Activated naive CD8-positive, alpha-beta T cell treated with anti-CD3 and anti-CD28 coated beads, Interleukin-2, amount 10 ng/mL, durations not matched to agents 7 days and 5 days (primary cell): ENCODE measurements at regions not wholly inside any gene's neighbourhood (a gene's known extent, or its start where the extent isn't known, plus 50 kb on each side); places are given as distances from the start of the nearest gene placed in this dataset.

ENCODE experiments used
- ATAC-seq: fragments of 150-1000 bp; cut with Tn5 transposase; one replicate; pipeline ENCODE4 v1.10.0; 2021; ENCODE audit warnings: low read depth, moderate library complexity
- POLR2A ChIA-PET: fragments of 350-600 bp; sonication (Branson Sonifier 250); formaldehyde crosslinking; loops from one replicate; lab custom pipeline; 2021; ENCODE audit warnings: antibody characterized with exemption; lab: Charles Lee
- DNase-seq: peaks from one replicate; pipeline ENCODE4 v3.0.0; 2021
- H3K27ac Mint-ChIP-seq: one replicate; pipeline ENCODE4 v1.8.0; 2022; ENCODE audit warnings: mild to moderate bottlenecking, mixed read lengths
- H3K27me3 Mint-ChIP-seq: one replicate; pipeline ENCODE4 v1.8.0; 2022; ENCODE audit warnings: mild to moderate bottlenecking, moderate library complexity, mixed read lengths
- H3K36me3 Mint-ChIP-seq: one replicate; pipeline ENCODE4 v1.8.0; 2021; ENCODE audit warnings: mild to moderate bottlenecking, mixed read lengths
- H3K4me1 Mint-ChIP-seq: one replicate; pipeline ENCODE4 v1.8.0; 2021; ENCODE audit warnings: mixed read lengths
- H3K4me3 Mint-ChIP-seq: one replicate; pipeline ENCODE4 v1.8.0; 2022; ENCODE audit warnings: mild to moderate bottlenecking, moderate library complexity, mixed read lengths
- H3K9me3 Mint-ChIP-seq: one replicate; pipeline ENCODE4 v1.8.0; 2021; ENCODE audit warnings: mixed read lengths

- Mint-ChIP-seq H3K4me1 (no peaks in the 10 kb centered on the region), H3K4me3 (no peak overlapping the region), H3K27me3 (no peaks in the 10 kb centered on the region), H3K36me3 (no peaks in the 10 kb centered on the region), H3K27ac (no peak overlapping the region), H3K9me3 (peaks cover 3% of the 10 kb centered on the region)
- no peak for ATAC-seq
- no peak for DNase-seq
- POLR2A ChIA-PET: no interaction called here
These were observed 197.2 kb upstream of the ANO3 start for GRCh38 chr11:26134481-26135355.

- H3K9me3 Mint-ChIP-seq: peaks cover 3% of the 10 kb centered on the region
- POLR2A ChIA-PET: no interaction called here
- no peak overlapping the region for H3K4me3 Mint-ChIP-seq
- no peak overlapping the region for H3K27ac Mint-ChIP-seq
- H3K36me3 Mint-ChIP-seq: no peaks in the 10 kb centered on the region
- ATAC-seq (no peak), DNase-seq (no peak)
- H3K4me1 Mint-ChIP-seq: no peaks in the 10 kb centered on the region
- no peaks in the 10 kb centered on the region for H3K27me3 Mint-ChIP-seq
These were observed 194.3 kb upstream of the ANO3 start for GRCh38 chr11:26137651-26138050.

GRCh38 chr11:26142891-26143290 is 189.0 kb upstream of the ANO3 start:
- no peaks in the 10 kb centered on the region for H3K4me1 Mint-ChIP-seq
- H3K27me3 Mint-ChIP-seq: no peaks in the 10 kb centered on the region
- DNase-seq: no peak
- POLR2A ChIA-PET: no interaction called here
- no peak overlapping the region for H3K27ac Mint-ChIP-seq
- no peak overlapping the region for H3K4me3 Mint-ChIP-seq
- H3K36me3 Mint-ChIP-seq: no peaks in the 10 kb centered on the region
- ATAC-seq: no peak
- no peaks in the 10 kb centered on the region for H3K9me3 Mint-ChIP-seq

- Mint-ChIP-seq H3K4me1 (no peaks in the 10 kb centered on the region), H3K27me3 (no peaks in the 10 kb centered on the region), H3K27ac (no peak overlapping the region), H3K9me3 (no peaks in the 10 kb centered on the region), H3K4me3 (no peak overlapping the region), H3K36me3 (no peaks in the 10 kb centered on the region)
- POLR2A ChIA-PET: no interaction called here
- ATAC-seq: no peak
- DNase-seq: no peak
These were observed 188.2 kb upstream of the ANO3 start for GRCh38 chr11:26143566-26144290.

DNA sequence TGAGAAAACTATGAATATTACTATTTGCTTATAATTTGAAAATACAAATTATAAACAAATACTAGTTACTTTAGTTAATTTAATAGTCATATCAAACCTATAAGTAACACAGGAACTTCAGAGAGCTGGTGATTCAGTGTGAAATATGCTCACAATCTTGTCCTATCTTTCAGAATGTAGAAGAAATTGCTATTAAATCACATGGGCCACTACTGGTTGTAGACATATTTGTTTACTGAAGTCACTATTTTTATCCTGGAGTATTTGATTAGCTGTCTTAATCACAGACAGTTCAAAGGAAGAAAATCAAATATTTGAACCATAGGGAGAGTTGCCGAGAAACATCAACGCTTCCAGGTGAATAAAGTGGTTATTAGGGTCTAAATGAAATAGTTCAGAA is 187.6 kb upstream of the ANO3 start:
- POLR2A ChIA-PET: no interaction called here
- Mint-ChIP-seq H3K36me3 (no peaks in the 10 kb centered on the region), H3K27ac (no peak overlapping the region), H3K4me3 (no peak overlapping the region), H3K4me1 (no peaks in the 10 kb centered on the region), H3K9me3 (no peaks in the 10 kb centered on the region), H3K27me3 (no peaks in the 10 kb centered on the region)
- DNase-seq (no peak), ATAC-seq (no peak)

DNA sequence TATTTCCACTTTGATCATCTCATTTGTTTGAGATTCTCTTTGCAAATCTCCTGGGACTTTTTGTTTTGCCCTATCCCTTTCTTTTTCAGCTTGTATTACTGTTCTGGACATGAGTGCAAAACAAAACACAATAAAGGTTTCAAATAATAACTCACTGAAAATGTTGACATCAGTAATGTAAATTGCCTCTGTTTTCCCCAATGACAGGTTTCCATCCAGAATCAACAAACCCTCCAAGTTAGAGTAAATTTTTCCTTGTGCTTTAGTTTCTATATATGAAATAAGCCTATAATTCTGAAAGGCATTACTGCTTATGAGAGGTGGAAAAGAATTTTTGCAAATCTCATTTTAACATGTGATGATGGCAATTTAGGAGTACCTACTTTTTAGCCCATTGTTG is 187.0 kb upstream of the ANO3 start:
- no peak for ATAC-seq
- DNase-seq: no peak
- Mint-ChIP-seq H3K27ac (no peak overlapping the region), H3K4me1 (no peaks in the 10 kb centered on the region), H3K27me3 (no peaks in the 10 kb centered on the region), H3K9me3 (no peaks in the 10 kb centered on the region), H3K4me3 (no peak overlapping the region), H3K36me3 (no peaks in the 10 kb centered on the region)
- POLR2A ChIA-PET: no interaction called here

DNA sequence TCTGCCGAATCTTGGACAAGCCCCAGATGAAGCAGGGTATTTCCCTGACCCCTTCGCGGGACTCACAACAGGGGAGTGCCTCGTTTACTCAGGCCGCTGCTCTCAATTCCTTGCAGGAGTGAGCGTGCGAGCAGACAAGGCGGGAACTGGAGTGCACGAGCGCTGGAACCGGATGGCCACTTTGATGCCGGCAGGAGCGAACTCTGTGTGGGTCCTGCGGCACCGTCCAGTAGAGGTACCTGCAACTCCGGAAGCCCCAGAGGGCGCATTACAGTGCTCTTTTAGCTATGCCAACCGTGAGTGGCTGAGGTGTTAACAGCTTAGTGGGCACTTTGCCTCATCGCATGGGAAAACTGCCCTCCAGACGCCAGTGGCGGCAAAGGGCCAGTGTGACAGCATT is 182.3 kb upstream of the ANO3 start:
- H3K27me3 Mint-ChIP-seq: no peaks in the 10 kb centered on the region
- H3K9me3 Mint-ChIP-seq: peaks cover 2% of the 10 kb centered on the region
- H3K4me3 Mint-ChIP-seq: no peak overlapping the region
- ATAC-seq: no peak
- DNase-seq: no peak
- H3K27ac Mint-ChIP-seq: no peak overlapping the region
- POLR2A ChIA-PET: no interaction called here
- no peaks in the 10 kb centered on the region for H3K4me1 Mint-ChIP-seq
- no peaks in the 10 kb centered on the region for H3K36me3 Mint-ChIP-seq

- ATAC-seq (no peak), DNase-seq (no peak)
- Mint-ChIP-seq H3K36me3 (no peaks in the 10 kb centered on the region), H3K4me1 (no peaks in the 10 kb centered on the region), H3K9me3 (peaks cover 2% of the 10 kb centered on the region), H3K27me3 (no peaks in the 10 kb centered on the region), H3K4me3 (no peak overlapping the region), H3K27ac (no peak overlapping the region)
- POLR2A ChIA-PET: no interaction called here
These were observed 181.9 kb upstream of the ANO3 start for GRCh38 chr11:26150031-26150430.

DNA sequence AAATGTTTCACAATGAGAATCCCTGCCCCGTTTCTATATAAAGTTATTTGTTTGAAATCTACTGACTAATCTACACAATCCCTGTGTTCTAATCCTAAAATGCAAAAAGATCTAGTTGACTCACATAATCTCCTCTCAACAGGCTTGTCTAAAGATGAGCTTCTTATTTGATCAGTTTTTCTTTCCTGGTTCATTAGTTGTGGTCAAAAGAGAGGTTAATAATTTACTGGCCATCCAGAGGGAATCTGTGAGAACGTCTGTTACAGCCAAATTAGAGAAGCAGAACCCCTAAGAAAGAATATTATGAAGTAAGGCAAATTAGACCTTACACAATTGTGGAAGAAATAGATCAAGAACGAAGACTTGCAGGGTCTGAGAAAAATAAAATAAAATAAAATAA is 173.7 kb upstream of the ANO3 start:
- Mint-ChIP-seq H3K4me3 (no peak overlapping the region), H3K9me3 (peaks cover 2% of the 10 kb centered on the region), H3K4me1 (no peaks in the 10 kb centered on the region), H3K36me3 (no peaks in the 10 kb centered on the region), H3K27ac (no peak overlapping the region), H3K27me3 (no peaks in the 10 kb centered on the region)
- no peak for DNase-seq
- POLR2A ChIA-PET: no interaction called here
- no peak for ATAC-seq

DNA sequence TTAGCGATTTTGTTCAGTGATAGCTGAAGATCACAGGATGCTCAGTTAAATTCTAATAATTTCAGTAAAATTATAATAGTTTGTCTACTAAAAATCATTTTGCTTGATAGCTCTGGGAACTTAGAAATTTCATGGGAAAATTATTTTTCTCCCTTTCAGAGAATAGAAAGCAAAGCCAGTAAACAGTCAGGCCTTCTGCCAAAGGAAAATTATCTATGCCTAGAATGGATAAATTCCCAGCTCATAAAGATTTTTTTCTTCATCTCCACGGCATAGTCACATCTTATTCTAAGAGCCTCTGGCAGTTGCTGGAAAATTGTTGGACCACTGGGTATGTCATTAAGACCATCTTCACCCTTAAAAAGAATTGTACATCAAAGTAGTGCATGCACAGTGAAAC is 169.6 kb upstream of the ANO3 start:
- ATAC-seq: no peak
- H3K9me3 Mint-ChIP-seq: peaks cover 3% of the 10 kb centered on the region
- no peak overlapping the region for H3K4me3 Mint-ChIP-seq
- no peak overlapping the region for H3K27ac Mint-ChIP-seq
- no peaks in the 10 kb centered on the region for H3K36me3 Mint-ChIP-seq
- no peak for DNase-seq
- H3K4me1 Mint-ChIP-seq: no peaks in the 10 kb centered on the region
- H3K27me3 Mint-ChIP-seq: no peaks in the 10 kb centered on the region
- POLR2A ChIA-PET: no interaction called here

- no peak overlapping the region for H3K27ac Mint-ChIP-seq
These were observed 145.5 kb upstream of the ANO3 start for GRCh38 chr11:26186389-26186788.

GRCh38 chr11:26187639-26188038 is 144.3 kb upstream of the ANO3 start:
- ATAC-seq (no peak), DNase-seq (no peak)
- H3K27ac Mint-ChIP-seq: no peak overlapping the region
- no peaks in the 10 kb centered on the region for H3K9me3 Mint-ChIP-seq
- H3K27me3 Mint-ChIP-seq: no peaks in the 10 kb centered on the region
- POLR2A ChIA-PET: no interaction called here
- H3K36me3 Mint-ChIP-seq: no peaks in the 10 kb centered on the region
- no peaks in the 10 kb centered on the region for H3K4me1 Mint-ChIP-seq
- no peak overlapping the region for H3K4me3 Mint-ChIP-seq

More at GRCh38 chr11:26186389-26186788, 145.5 kb upstream of the ANO3 start:
- Mint-ChIP-seq H3K36me3 (no peaks in the 10 kb centered on the region), H3K27me3 (no peaks in the 10 kb centered on the region), H3K4me3 (no peak overlapping the region), H3K4me1 (no peaks in the 10 kb centered on the region), H3K9me3 (no peaks in the 10 kb centered on the region)
- ATAC-seq: no peak
- POLR2A ChIA-PET: no interaction called here
- no peak for DNase-seq

DNA sequence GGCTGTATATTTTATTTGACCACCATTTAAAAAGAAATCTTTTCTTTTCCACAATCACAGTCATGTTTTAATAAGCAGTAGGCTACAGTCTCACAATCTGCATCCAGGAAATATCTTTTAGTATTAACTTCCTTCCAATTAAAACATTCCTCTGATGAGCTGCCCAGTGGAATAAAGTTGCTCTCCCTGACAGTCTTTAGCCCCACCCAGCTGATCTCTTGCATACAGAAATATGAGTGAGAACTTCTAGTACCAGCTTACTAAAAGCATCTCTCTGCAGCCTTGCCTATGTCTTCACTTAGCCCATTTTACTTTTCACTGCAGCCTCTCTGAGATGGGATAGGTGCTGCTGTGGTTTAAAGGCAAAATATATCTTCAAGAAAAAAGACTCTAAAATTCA is 143.4 kb upstream of the ANO3 start:
- no peaks in the 10 kb centered on the region for H3K36me3 Mint-ChIP-seq
- H3K9me3 Mint-ChIP-seq: no peaks in the 10 kb centered on the region
- DNase-seq: no peak
- no peaks in the 10 kb centered on the region for H3K27me3 Mint-ChIP-seq
- no peaks in the 10 kb centered on the region for H3K4me1 Mint-ChIP-seq
- no peak overlapping the region for H3K4me3 Mint-ChIP-seq
- POLR2A ChIA-PET: no interaction called here
- H3K27ac Mint-ChIP-seq: no peak overlapping the region
- ATAC-seq: no peak

- H3K4me3 Mint-ChIP-seq: no peak overlapping the region
- no peaks in the 10 kb centered on the region for H3K9me3 Mint-ChIP-seq
- DNase-seq: no peak
- H3K4me1 Mint-ChIP-seq: no peaks in the 10 kb centered on the region
- no peak overlapping the region for H3K27ac Mint-ChIP-seq
- POLR2A ChIA-PET: no interaction called here
- ATAC-seq: no peak
- no peaks in the 10 kb centered on the region for H3K27me3 Mint-ChIP-seq
- H3K36me3 Mint-ChIP-seq: no peaks in the 10 kb centered on the region
These were observed 140.7 kb upstream of the ANO3 start for GRCh38 chr11:26191193-26191592.
